ENCODE measurements at regions not wholly inside any gene's neighbourhood (a gene's known extent, or its start where the extent isn't known, plus 50 kb on each side); places are given as distances from the start of the nearest gene placed in this dataset.

- Histone ChIP-seq H3K36me3 (ENCODE audit: control insufficient read depth in 1 of 2, insufficient read depth in 2 of 2, low read length in 2 of 2) (no peaks in the 10 kb centered on the region), H3K4me1 (ENCODE audit: control insufficient read depth in 1 of 2, insufficient read depth in 2 of 2, low read length in 2 of 2) (no peaks in the 10 kb centered on the region), H3K9me3 (ENCODE audit: control insufficient read depth in 1 of 2, low read length in 2 of 2) (peaks cover 6 to 21% of the 10 kb centered on the region in 2 donors), H3K27me3 (ENCODE audit: low read depth, low read length) (no peaks in the 10 kb centered on the region), H3K27ac (ENCODE audit: low read length) (no peak overlapping the region), H3K4me3 (ENCODE audit: low read depth in 1 of 2, low read length in 2 of 2) (no peak overlapping the region)
Measured at GRCh38 chr13:68107667-68108066, 877.5 kb upstream of the PCDH9 start.

GRCh38 chr13:68099631-68100030, 869.5 kb upstream of the PCDH9 start:
- Histone ChIP-seq H3K9me3 (ENCODE audit: control insufficient read depth in 1 of 2, low read length in 2 of 2) (no peaks in the 10 kb centered on the region), H3K36me3 (ENCODE audit: control insufficient read depth in 1 of 2, insufficient read depth in 2 of 2, low read length in 2 of 2) (no peaks in the 10 kb centered on the region), H3K27ac (ENCODE audit: low read length) (no peak overlapping the region), H3K4me3 (ENCODE audit: low read depth in 1 of 2, low read length in 2 of 2) (no peak overlapping the region), H3K4me1 (ENCODE audit: control insufficient read depth in 1 of 2, insufficient read depth in 2 of 2, low read length in 2 of 2) (no peaks in the 10 kb centered on the region), H3K27me3 (ENCODE audit: low read depth, low read length) (no peaks in the 10 kb centered on the region)

GRCh38 chr13:68081061-68081460, 850.9 kb upstream of the PCDH9 start:
- peaks cover 0 to under 1% of the 10 kb centered on the region in 2 donors for H3K9me3 ChIP-seq (ENCODE audit: control insufficient read depth in 1 of 2, low read length in 2 of 2)
- H3K27me3 ChIP-seq (ENCODE audit: low read depth, low read length), result no peaks in the 10 kb centered on the region
- no peak overlapping the region for H3K4me3 ChIP-seq (ENCODE audit: low read depth in 1 of 2, low read length in 2 of 2)
- no peak overlapping the region for H3K27ac ChIP-seq (ENCODE audit: low read length)
- H3K36me3 ChIP-seq (ENCODE audit: control insufficient read depth in 1 of 2, insufficient read depth in 2 of 2, low read length in 2 of 2), result no peaks in the 10 kb centered on the region
- no peaks in the 10 kb centered on the region for H3K4me1 ChIP-seq (ENCODE audit: control insufficient read depth in 1 of 2, insufficient read depth in 2 of 2, low read length in 2 of 2)

DNA sequence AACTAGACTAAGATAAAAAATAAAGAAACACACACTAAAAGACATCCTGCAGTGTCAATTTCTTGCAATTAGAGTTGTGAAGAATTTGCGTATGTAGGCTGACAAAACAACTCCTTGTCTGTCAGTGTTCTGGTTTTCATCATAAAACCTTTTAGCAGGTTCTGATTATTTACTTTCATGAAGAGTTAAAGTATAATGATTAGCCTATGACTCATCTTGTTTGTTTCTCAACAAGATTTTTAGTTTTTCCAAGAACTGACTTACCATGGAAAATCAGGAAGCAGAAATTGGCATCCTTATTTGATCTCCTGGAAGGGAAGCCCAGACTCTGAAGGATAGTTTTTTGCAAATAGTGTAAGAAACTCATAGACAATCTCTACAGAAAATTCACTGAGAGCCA, 848.7 kb upstream of the PCDH9 start:
- Histone ChIP-seq H3K27ac (ENCODE audit: low read length) (no peak overlapping the region), H3K4me3 (ENCODE audit: low read depth in 1 of 2, low read length in 2 of 2) (no peak overlapping the region), H3K9me3 (ENCODE audit: control insufficient read depth in 1 of 2, low read length in 2 of 2) (peaks cover 0 to 2% of the 10 kb centered on the region in 2 donors), H3K27me3 (ENCODE audit: low read depth, low read length) (no peaks in the 10 kb centered on the region), H3K36me3 (ENCODE audit: control insufficient read depth in 1 of 2, insufficient read depth in 2 of 2, low read length in 2 of 2) (no peaks in the 10 kb centered on the region), H3K4me1 (ENCODE audit: control insufficient read depth in 1 of 2, insufficient read depth in 2 of 2, low read length in 2 of 2) (no peaks in the 10 kb centered on the region)

- no peaks in the 10 kb centered on the region for H3K27me3 ChIP-seq (ENCODE audit: low read depth, low read length)
- H3K4me3 ChIP-seq (ENCODE audit: low read depth in 1 of 2, low read length in 2 of 2), result no peak overlapping the region
- H3K36me3 ChIP-seq (ENCODE audit: control insufficient read depth in 1 of 2, insufficient read depth in 2 of 2, low read length in 2 of 2), result no peaks in the 10 kb centered on the region
- no peak overlapping the region for H3K27ac ChIP-seq (ENCODE audit: low read length)
- no peaks in the 10 kb centered on the region for H3K4me1 ChIP-seq (ENCODE audit: control insufficient read depth in 1 of 2, insufficient read depth in 2 of 2, low read length in 2 of 2)
- H3K9me3 ChIP-seq (ENCODE audit: control insufficient read depth in 1 of 2, low read length in 2 of 2), result peaks cover 0 to 2% of the 10 kb centered on the region in 2 donors
Measured at GRCh38 chr13:68078469-68078868, 848.3 kb upstream of the PCDH9 start.

GRCh38 chr13:68076046-68076445, 845.9 kb upstream of the PCDH9 start:
- Histone ChIP-seq H3K27ac (ENCODE audit: low read length) (no peak overlapping the region), H3K36me3 (ENCODE audit: control insufficient read depth in 1 of 2, insufficient read depth in 2 of 2, low read length in 2 of 2) (no peaks in the 10 kb centered on the region), H3K4me1 (ENCODE audit: control insufficient read depth in 1 of 2, insufficient read depth in 2 of 2, low read length in 2 of 2) (no peaks in the 10 kb centered on the region), H3K27me3 (ENCODE audit: low read depth, low read length) (no peaks in the 10 kb centered on the region), H3K9me3 (ENCODE audit: control insufficient read depth in 1 of 2, low read length in 2 of 2) (peaks cover 0 to 2% of the 10 kb centered on the region in 2 donors), H3K4me3 (ENCODE audit: low read depth in 1 of 2, low read length in 2 of 2) (no peak overlapping the region)

DNA sequence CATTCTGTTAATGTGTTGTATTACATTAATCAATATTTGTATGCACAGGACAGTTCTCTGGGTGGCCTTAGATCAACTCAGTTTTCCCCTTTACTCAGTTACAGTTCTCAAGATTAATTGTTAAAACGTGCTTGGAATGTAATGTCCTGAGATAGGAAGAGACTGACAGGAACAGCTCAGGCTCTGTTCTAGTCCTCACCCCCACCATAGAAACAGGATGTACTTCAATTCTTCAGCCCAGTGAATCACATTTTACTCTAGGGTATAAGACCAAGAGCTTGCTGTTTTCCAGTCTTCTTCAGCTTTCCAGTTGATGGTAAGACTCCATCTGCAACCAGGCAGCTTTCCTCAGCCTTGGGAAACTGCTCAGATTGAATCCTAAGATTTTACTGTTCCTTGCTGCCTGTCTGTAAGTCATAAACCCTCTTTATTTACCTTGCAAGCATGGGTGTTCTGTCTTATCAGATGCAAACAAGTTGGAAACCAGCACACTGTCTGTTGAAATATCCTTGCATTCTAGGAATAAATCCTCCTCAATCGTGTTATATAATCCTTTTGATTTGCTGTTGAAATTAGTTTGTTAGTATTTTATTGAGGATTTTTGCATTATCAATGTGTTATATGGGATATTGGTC, 836.9 kb upstream of the PCDH9 start:
- Histone ChIP-seq H3K4me1 (ENCODE audit: control insufficient read depth in 1 of 2, insufficient read depth in 2 of 2, low read length in 2 of 2) (no peaks in the 10 kb centered on the region), H3K27me3 (ENCODE audit: low read depth, low read length) (no peaks in the 10 kb centered on the region), H3K9me3 (ENCODE audit: control insufficient read depth in 1 of 2, low read length in 2 of 2) (no peaks in the 10 kb centered on the region), H3K4me3 (ENCODE audit: low read depth in 1 of 2, low read length in 2 of 2) (no peak overlapping the region), H3K36me3 (ENCODE audit: control insufficient read depth in 1 of 2, insufficient read depth in 2 of 2, low read length in 2 of 2) (no peaks in the 10 kb centered on the region), H3K27ac (ENCODE audit: low read length) (no peak overlapping the region)

DNA sequence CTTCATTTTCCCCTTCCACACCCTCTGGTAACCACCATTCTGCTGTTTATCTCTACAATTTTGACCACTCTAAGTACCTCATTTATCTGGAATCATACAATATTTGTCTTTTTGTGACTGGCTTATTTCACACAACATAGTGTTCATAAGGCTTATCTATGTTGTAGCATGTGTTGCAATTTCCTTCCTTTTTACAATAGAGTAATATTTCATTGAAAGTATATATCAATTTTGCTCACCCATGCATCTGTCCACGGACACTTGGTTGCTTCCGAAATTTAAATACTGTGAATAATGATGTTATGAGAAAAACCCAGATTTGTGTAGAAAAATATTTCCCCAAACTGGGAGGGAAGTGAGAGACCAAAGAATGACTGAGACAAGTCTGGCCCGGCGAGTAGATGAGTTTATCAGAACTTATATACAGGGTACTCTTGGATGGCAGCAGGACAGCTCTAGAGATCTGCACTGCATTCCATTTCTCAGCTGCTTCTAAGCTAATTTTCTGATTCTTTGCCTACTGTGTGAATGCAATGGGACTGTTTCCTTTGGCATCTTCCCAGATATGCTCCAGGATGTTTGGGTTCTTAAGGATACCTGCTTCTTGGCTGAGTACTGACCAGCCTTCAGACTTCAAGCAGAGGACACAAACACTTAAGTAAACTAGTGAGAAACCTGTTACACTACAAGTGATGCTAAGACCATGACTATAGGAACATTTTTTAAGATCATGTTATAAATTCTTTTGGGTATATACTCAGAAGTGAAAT, 834.0 kb upstream of the PCDH9 start:
- no peak overlapping the region for H3K4me3 ChIP-seq (ENCODE audit: low read depth in 1 of 2, low read length in 2 of 2)
- H3K4me1 ChIP-seq (ENCODE audit: control insufficient read depth in 1 of 2, insufficient read depth in 2 of 2, low read length in 2 of 2), result no peaks in the 10 kb centered on the region
- no peaks in the 10 kb centered on the region for H3K27me3 ChIP-seq (ENCODE audit: low read depth, low read length)
- no peak overlapping the region for H3K27ac ChIP-seq (ENCODE audit: low read length)
- H3K9me3 ChIP-seq (ENCODE audit: control insufficient read depth in 1 of 2, low read length in 2 of 2), result no peaks in the 10 kb centered on the region
- no peaks in the 10 kb centered on the region for H3K36me3 ChIP-seq (ENCODE audit: control insufficient read depth in 1 of 2, insufficient read depth in 2 of 2, low read length in 2 of 2)

- no peaks in the 10 kb centered on the region for H3K4me1 ChIP-seq (ENCODE audit: control insufficient read depth in 1 of 2, insufficient read depth in 2 of 2, low read length in 2 of 2)
- H3K27me3 ChIP-seq (ENCODE audit: low read depth, low read length), result no peaks in the 10 kb centered on the region
- no peaks in the 10 kb centered on the region for H3K9me3 ChIP-seq (ENCODE audit: control insufficient read depth in 1 of 2, low read length in 2 of 2)
- H3K27ac ChIP-seq (ENCODE audit: low read length), result no peak overlapping the region
- H3K36me3 ChIP-seq (ENCODE audit: control insufficient read depth in 1 of 2, insufficient read depth in 2 of 2, low read length in 2 of 2), result no peaks in the 10 kb centered on the region
- H3K4me3 ChIP-seq (ENCODE audit: low read depth in 1 of 2, low read length in 2 of 2), result no peak overlapping the region
Measured at GRCh38 chr13:68063181-68063580, 833.0 kb upstream of the PCDH9 start.

DNA sequence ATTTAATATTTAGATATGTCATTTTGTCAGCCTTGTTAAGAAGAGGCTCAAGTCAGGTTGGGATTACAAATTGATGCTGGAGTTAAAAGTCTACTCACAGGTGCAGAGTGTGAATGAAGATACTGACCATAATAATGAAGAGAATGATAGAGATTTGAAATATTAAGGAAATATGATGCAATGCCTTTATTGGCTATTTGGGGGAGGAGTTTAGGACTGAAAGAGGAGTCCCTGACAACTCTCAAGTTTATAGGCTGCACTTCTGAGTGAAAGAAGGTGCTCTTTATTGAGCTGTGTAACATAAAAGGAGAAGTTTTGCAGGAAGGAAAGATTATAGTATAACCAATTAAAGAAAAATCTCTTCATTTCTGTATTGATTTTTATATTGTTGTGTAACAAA, 827.7 kb upstream of the PCDH9 start:
- Histone ChIP-seq H3K27ac (ENCODE audit: low read length) (no peak overlapping the region), H3K4me1 (ENCODE audit: control insufficient read depth in 1 of 2, insufficient read depth in 2 of 2, low read length in 2 of 2) (no peaks in the 10 kb centered on the region), H3K9me3 (ENCODE audit: control insufficient read depth in 1 of 2, low read length in 2 of 2) (no peaks in the 10 kb centered on the region), H3K27me3 (ENCODE audit: low read depth, low read length) (no peaks in the 10 kb centered on the region), H3K36me3 (ENCODE audit: control insufficient read depth in 1 of 2, insufficient read depth in 2 of 2, low read length in 2 of 2) (no peaks in the 10 kb centered on the region), H3K4me3 (ENCODE audit: low read depth in 1 of 2, low read length in 2 of 2) (no peak overlapping the region)

DNA sequence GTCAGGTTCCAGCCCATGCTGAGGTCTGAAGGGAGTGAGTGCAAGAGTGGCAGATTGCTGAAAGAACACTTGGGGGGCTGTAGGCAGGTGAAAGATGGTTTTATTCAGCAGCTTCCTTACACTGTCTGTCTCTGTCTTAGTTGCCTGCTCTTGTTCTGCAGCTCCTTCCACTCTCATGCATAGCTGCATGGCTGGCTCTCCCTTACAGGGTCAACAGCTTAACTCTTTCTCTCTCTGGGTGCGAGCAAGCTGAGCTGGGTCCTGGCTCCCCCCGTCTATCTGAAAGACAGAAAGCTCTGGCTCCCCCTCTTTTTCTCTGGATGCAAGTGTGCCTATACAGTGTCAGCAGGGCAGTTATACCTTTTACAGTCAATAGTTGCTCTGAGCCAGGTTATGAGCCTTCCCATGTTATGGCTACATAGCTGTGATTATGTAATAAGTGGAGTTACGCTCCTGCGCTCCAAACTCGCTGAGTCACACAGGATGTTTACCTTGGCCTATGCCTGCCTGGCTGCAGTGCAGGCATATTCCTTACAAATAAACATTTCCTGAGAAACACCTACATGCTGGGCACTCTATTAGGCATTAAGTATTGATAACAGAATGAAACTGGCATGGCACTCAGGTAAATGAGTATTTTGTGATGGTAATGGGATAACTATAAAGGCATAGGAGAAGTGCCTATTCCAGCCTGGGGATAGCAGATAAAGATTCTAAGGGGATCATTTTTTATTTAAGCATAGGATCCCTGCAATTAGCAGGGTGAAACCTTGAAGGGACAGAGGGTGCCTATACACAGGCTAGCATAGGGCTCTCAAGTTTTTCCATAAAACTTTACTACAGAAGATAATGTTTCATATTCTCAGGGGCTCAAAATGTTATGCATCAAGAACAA, 826.9 kb upstream of the PCDH9 start:
- Histone ChIP-seq H3K9me3 (ENCODE audit: control insufficient read depth in 1 of 2, low read length in 2 of 2) (no peaks in the 10 kb centered on the region), H3K27ac (ENCODE audit: low read length) (no peak overlapping the region), H3K36me3 (ENCODE audit: control insufficient read depth in 1 of 2, insufficient read depth in 2 of 2, low read length in 2 of 2) (no peaks in the 10 kb centered on the region), H3K4me3 (ENCODE audit: low read depth in 1 of 2, low read length in 2 of 2) (no peak overlapping the region), H3K27me3 (ENCODE audit: low read depth, low read length) (no peaks in the 10 kb centered on the region), H3K4me1 (ENCODE audit: control insufficient read depth in 1 of 2, insufficient read depth in 2 of 2, low read length in 2 of 2) (no peaks in the 10 kb centered on the region)

Measured in muscle layer of duodenum (tissue), 2 donors.